ENCODE measurements at regions not wholly inside any gene's neighbourhood (a gene's known extent, or its start where the extent isn't known, plus 50 kb on each side); places are given as distances from the start of the nearest gene placed in this dataset.
"Not testable (repeated sequence)": the region's sequence is repeated elsewhere in the genome, so short reads cannot be mapped to it uniquely, and the experiment has no call there.

DNA sequence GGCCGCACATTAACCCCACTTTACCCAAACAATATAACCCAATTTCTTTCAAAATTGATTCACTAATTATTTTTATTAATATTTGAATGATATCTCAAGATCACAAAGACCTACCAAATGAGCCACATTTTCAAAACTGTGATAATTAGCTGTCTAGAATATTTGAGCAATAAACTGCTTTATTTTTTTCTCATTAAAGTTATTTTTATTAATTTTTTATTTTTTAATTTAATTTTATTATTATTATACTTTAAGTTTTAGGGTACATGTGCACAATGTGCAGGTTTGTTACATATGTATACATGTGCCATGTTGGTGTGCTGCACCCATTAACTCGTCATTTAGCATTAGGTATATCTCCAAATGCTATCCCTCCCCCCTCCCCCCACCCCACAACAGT is 489.8 kb upstream of the TECRL start:
- H4K20me1 ChIP-seq (ENCODE audit: insufficient read depth, low read length); H3K4me3 ChIP-seq (replicated peaks in 1 of 3; ENCODE audit: insufficient read depth in 1 of 3, low read depth in 2 of 3, low read length in 3 of 3); H3K9me3 ChIP-seq (ENCODE audit: low read length); intact Hi-C loops (cut with micrococcal nuclease; ENCODE audit: unreplicated experiment); CTCF ChIA-PET (ENCODE audit: low intra/inter-chr PET ratio, low total read pairs); H3K4me1 ChIP-seq (ENCODE audit: insufficient read depth, low read length); H3K27me3 ChIP-seq (ENCODE audit: control insufficient read depth in 1 of 2, insufficient read depth in 2 of 2, low read length in 2 of 2); in situ Hi-C loops (cut with HindIII; ENCODE audit: extremely low pct_ligation_motif_present, low pct_unique_long_range_greater_than_20kb); POLR2A ChIA-PET; H3K27ac ChIP-seq (ENCODE audit: extremely low read length, insufficient read depth, low read length); H3K79me2 ChIP-seq (ENCODE audit: insufficient read depth, low read length); BruUV-seq (replicated peaks); H3K36me3 ChIP-seq (replicated peaks in 1 of 2; ENCODE audit: control insufficient read depth in 1 of 2, insufficient read depth in 2 of 2, low read length in 2 of 2); DNase-seq (ENCODE audit: low spot score); H3K4me2 ChIP-seq (ENCODE audit: low read depth, low read length); H3K9ac ChIP-seq (ENCODE audit: insufficient read depth, low read depth, low read length); H2AFZ ChIP-seq (ENCODE audit: low read length); FAIRE-seq; ATAC-seq: not testable (repeated sequence)
- WGBS (ENCODE audit: low lambda C conversion rate), result 1% methylated on average over 2 of the region's 2 CpGs

DNA sequence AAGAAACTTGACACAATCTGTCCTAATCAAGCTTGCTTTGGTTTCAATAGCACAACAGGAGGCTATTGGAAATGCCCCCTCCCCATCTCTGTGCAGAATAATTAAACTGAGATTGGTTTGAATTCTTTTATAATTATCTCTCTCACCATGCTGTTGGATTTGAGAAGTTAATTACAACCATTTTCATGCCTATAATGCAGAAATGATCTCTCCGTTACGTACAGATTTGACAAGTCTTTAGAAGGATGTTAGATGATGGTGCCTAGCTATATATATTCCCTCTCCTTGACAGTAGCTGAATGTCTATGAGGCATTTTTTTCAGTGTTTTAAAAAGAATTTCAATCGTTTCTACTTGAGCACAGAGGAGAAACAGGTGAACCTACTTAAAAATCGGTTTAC is 488.4 kb upstream of the TECRL start:
- Histone ChIP-seq H3K9ac (ENCODE audit: insufficient read depth, low read depth, low read length) (no peak overlapping the region), H3K79me2 (ENCODE audit: insufficient read depth, low read length) (no peaks in the 10 kb centered on the region), H3K36me3 (replicated peaks in 1 of 2; ENCODE audit: control insufficient read depth in 1 of 2, insufficient read depth in 2 of 2, low read length in 2 of 2) (no peaks in the 10 kb centered on the region), H3K27ac (ENCODE audit: extremely low read length, insufficient read depth, low read length) (no peak overlapping the region), H4K20me1 (ENCODE audit: insufficient read depth, low read length) (no peaks in the 10 kb centered on the region), H3K27me3 (ENCODE audit: control insufficient read depth in 1 of 2, insufficient read depth in 2 of 2, low read length in 2 of 2) (no peaks in the 10 kb centered on the region), H3K4me2 (ENCODE audit: low read depth, low read length) (no peak overlapping the region), H3K4me1 (ENCODE audit: insufficient read depth, low read length) (no peaks in the 10 kb centered on the region), H3K4me3 (replicated peaks in 1 of 3; ENCODE audit: insufficient read depth in 1 of 3, low read depth in 2 of 3, low read length in 3 of 3) (no peak overlapping the region), H2AFZ (ENCODE audit: low read length) (no peak overlapping the region), H3K9me3 (ENCODE audit: low read length) (no peaks in the 10 kb centered on the region)
- ATAC-seq (no peak), FAIRE-seq (no peak), DNase-seq (ENCODE audit: low spot score) (no peak)
- in situ Hi-C loops (cut with HindIII; ENCODE audit: extremely low pct_ligation_motif_present, low pct_unique_long_range_greater_than_20kb), result no loop called here
- no peak for TF ChIP-seq ZNF713 (CRISPR knock-in tag; IDR thresholded peaks at IDR 0.05)
- no peak for TF ChIP-seq ZNF501 (CRISPR knock-in tag; IDR thresholded peaks at IDR 0.05)
- no peak for TF ChIP-seq ZNF775 (CRISPR knock-in tag; IDR thresholded peaks at IDR 0.05; ENCODE audit: borderline replicate concordance)
- TF ChIP-seq, protein P1, sequence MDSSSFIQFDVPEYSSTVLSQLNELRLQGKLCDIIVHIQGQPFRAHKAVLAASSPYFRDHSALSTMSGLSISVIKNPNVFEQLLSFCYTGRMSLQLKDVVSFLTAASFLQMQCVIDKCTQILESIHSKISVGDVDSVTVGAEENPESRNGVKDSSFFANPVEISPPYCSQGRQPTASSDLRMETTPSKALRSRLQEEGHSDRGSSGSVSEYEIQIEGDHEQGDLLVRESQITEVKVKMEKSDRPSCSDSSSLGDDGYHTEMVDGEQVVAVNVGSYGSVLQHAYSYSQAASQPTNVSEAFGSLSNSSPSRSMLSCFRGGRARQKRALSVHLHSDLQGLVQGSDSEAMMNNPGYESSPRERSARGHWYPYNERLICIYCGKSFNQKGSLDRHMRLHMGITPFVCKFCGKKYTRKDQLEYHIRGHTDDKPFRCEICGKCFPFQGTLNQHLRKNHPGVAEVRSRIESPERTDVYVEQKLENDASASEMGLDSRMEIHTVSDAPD (CRISPR knock-in tag; IDR thresholded peaks at IDR 0.05), result no peak
- TF ChIP-seq ZNF282 (IDR thresholded peaks at IDR 0.05; ENCODE audit: partially characterized antibody), result no peak
- no peak for TF ChIP-seq KLF16 (CRISPR knock-in tag; IDR thresholded peaks at IDR 0.05)
- TF ChIP-seq, protein P2, sequence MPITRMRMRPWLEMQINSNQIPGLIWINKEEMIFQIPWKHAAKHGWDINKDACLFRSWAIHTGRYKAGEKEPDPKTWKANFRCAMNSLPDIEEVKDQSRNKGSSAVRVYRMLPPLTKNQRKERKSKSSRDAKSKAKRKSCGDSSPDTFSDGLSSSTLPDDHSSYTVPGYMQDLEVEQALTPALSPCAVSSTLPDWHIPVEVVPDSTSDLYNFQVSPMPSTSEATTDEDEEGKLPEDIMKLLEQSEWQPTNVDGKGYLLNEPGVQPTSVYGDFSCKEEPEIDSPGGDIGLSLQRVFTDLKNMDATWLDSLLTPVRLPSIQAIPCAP (CRISPR knock-in tag; IDR thresholded peaks at IDR 0.05; ENCODE audit: low read depth), result no peak
- no peak for TF ChIP-seq GPN1 (CRISPR knock-in tag; IDR thresholded peaks at IDR 0.05; ENCODE audit: borderline replicate concordance)
- TF ChIP-seq ZBTB20 (CRISPR knock-in tag; IDR thresholded peaks at IDR 0.05; ENCODE audit: borderline replicate concordance, low read depth), result no peak
- no TSS peak for BruUV-seq (replicated peaks)
- CTCF ChIA-PET (ENCODE audit: low intra/inter-chr PET ratio, low total read pairs), result no interaction called here
- 30% methylated on average over 4 of the region's 4 CpGs for whole genome bisulfite sequencing (ENCODE audit: low lambda C conversion rate)
- POLR2A ChIA-PET, result no interaction called here
- intact Hi-C loops (cut with micrococcal nuclease; ENCODE audit: unreplicated experiment), result no loop called here

All from HepG2 (cell line).